AG09319 (cell line): ENCODE measurements at regions not wholly inside any gene's neighbourhood (a gene's known extent, or its start where the extent isn't known, plus 50 kb on each side); places are given as distances from the start of the nearest gene placed in this dataset.

Experiments used
- DNase-seq: peaks from one replicate; pipeline ENCODE4 v3.0.0-alpha.2; 2010; ENCODE audit warnings: low read depth; ENCODE audit errors: extremely low read depth
- CTCF ChIP-seq: IDR thresholded peaks from 2 replicates; pipeline ENCODE4 v1.5.1; 2011; ENCODE audit warnings: low read depth, mild to moderate bottlenecking, inconsistent platforms, low read length, moderate library complexity

- no peak for TF ChIP-seq CTCF
- no peak for DNase-seq
Observed at GRCh38 chr7:98679741-98680140, 62.7 kb downstream of the NPTX2 start.

GRCh38 chr7:98681511-98681910, 64.4 kb downstream of the NPTX2 start:
- no peak for DNase-seq
- TF ChIP-seq CTCF, result no peak

- DNase-seq, result no peak
Observed at GRCh38 chr7:98681951-98682350, 64.9 kb downstream of the NPTX2 start.

GRCh38 chr7:98683514-98683913, 66.4 kb downstream of the NPTX2 start:
- DNase-seq, result no peak
- TF ChIP-seq CTCF, result no peak

More at GRCh38 chr7:98681951-98682350, 64.9 kb downstream of the NPTX2 start:
- no peak for TF ChIP-seq CTCF

GRCh38 chr7:98685541-98685940, 68.5 kb downstream of the NPTX2 start:
- no peak for DNase-seq
- no peak for TF ChIP-seq CTCF

- TF ChIP-seq CTCF, result no peak
Observed at GRCh38 chr7:98686466-98687080, 69.5 kb downstream of the NPTX2 start.

GRCh38 chr7:98687111-98687751, 70.1 kb downstream of the NPTX2 start:
- DNase-seq, result no peak

More at GRCh38 chr7:98686466-98687080, 69.5 kb downstream of the NPTX2 start:
- DNase-seq, result no peak

More at GRCh38 chr7:98687111-98687751, 70.1 kb downstream of the NPTX2 start:
- TF ChIP-seq CTCF, result no peak
